GM23338 (cell line): ENCODE measurements at regions not wholly inside any gene's neighbourhood (a gene's known extent, or its start where the extent isn't known, plus 50 kb on each side); places are given as distances from the start of the nearest gene placed in this dataset.

Source experiments
- ATAC-seq: fragments of 200-7000 bp; cut with Tn5 transposase; 3 replicates; pipeline ENCODE4 v1.9.1; 2020
- DNase-seq: peaks from one replicate; pipeline ENCODE4 v3.0.0-alpha.2; 2015; ENCODE audit warnings: low spot score
- H2AFZ ChIP-seq: fragments of 200-600 bp; sonication (generic); 2 replicates; pipeline ENCODE4 v1.8.0; 2016; ENCODE audit warnings: antibody characterized with exemption, mild to moderate bottlenecking, moderate library complexity
- H3F3A ChIP-seq: fragments of 200-600 bp; sonication (generic); replicated peaks from 2 replicates; pipeline ENCODE4 v1.8.0; 2017; ENCODE audit warnings: antibody characterized with exemption, mixed run types, low read depth
- H3K27ac ChIP-seq: fragments of 200-600 bp; sonication (generic); 2 replicates; pipeline ENCODE4 v1.6.1; 2016; ENCODE audit warnings: low read depth
- H3K27me3 ChIP-seq: fragments of 200-600 bp; sonication (generic); 2 replicates; pipeline ENCODE4 v1.8.0; 2016; ENCODE audit warnings: mild to moderate bottlenecking, mixed run types, moderate library complexity; ENCODE audit not compliant: insufficient read depth
- H3K36me3 ChIP-seq: fragments of 200-600 bp; sonication (generic); 2 replicates; pipeline ENCODE4 v1.8.0; 2016; ENCODE audit warnings: mild to moderate bottlenecking; ENCODE audit not compliant: insufficient read depth
- H3K4me1 ChIP-seq: fragments of 200-600 bp; sonication (generic); 2 replicates; pipeline ENCODE4 v1.8.0; 2016; ENCODE audit warnings: mild to moderate bottlenecking, moderate library complexity; ENCODE audit not compliant: insufficient read depth
- H3K4me2 ChIP-seq: fragments of 200-600 bp; sonication (generic); 2 replicates; pipeline ENCODE4 v1.7.1; 2017; ENCODE audit warnings: mixed run types
- H3K4me3 ChIP-seq: fragments of 200-600 bp; sonication (generic); 2 replicates; pipeline ENCODE4 v1.6.1; 2016; ENCODE audit warnings: mixed run types
- H3K79me2 ChIP-seq: fragments of 200-600 bp; sonication (generic); replicated peaks from 2 replicates; pipeline ENCODE4 v1.8.0; 2017; ENCODE audit warnings: mild to moderate bottlenecking; ENCODE audit not compliant: insufficient read depth
- H3K9me2 ChIP-seq: fragments of 200-600 bp; sonication (generic); 2 replicates; pipeline ENCODE4 v1.8.0; 2017; ENCODE audit not compliant: insufficient read depth
- H4K20me1 ChIP-seq: fragments of 200-600 bp; sonication (generic); replicated peaks from 2 replicates; pipeline ENCODE4 v1.8.0; 2017; ENCODE audit warnings: mild to moderate bottlenecking; ENCODE audit not compliant: insufficient read depth
- H3K27ac Mint-ChIP-seq: 2 replicates; pipeline ENCODE4 v1.8.0; 2020; ENCODE audit warnings: inconsistent platforms, mild to moderate bottlenecking, moderate library complexity, mixed read lengths
- H3K27me3 Mint-ChIP-seq: 3 replicates; pipeline ENCODE4 v1.8.0; 2022; ENCODE audit warnings: low read depth, mild to moderate bottlenecking, moderate library complexity, mixed read lengths, inconsistent platforms; ENCODE audit not compliant: insufficient read depth, poor library complexity
- H3K36me3 Mint-ChIP-seq: 3 replicates; pipeline ENCODE4 v1.8.0; 2021; ENCODE audit warnings: low read depth, mild to moderate bottlenecking, inconsistent platforms, moderate library complexity, mixed read lengths
- H3K4me1 Mint-ChIP-seq: 3 replicates; pipeline ENCODE4 v1.8.0; 2020; ENCODE audit warnings: mild to moderate bottlenecking, inconsistent platforms, mixed read lengths
- H3K4me3 Mint-ChIP-seq: 3 replicates; pipeline ENCODE4 v1.8.0; 2021; ENCODE audit warnings: moderate library complexity, mild to moderate bottlenecking, inconsistent platforms, mixed read lengths
- H3K9me3 Mint-ChIP-seq: 3 replicates; pipeline ENCODE4 v1.8.0; 2020; ENCODE audit warnings: moderate library complexity, mild to moderate bottlenecking, inconsistent platforms, mixed read lengths
- CREB1 ChIP-seq: fragments of 250-450 bp; sonication (Bioruptor Pico); IDR thresholded peaks from 2 replicates; pipeline ENCODE4 v1.5.0; 2020; ENCODE audit warnings: low read depth, mild to moderate bottlenecking, moderate library complexity
- CTCF ChIP-seq, 2 experiments: fragments of 200-600 bp in 1 of 2; sonication (generic) in 1 of 2; conservative IDR thresholded peaks; 2 replicates each; pipeline versions ENCODE4 v1.5.1 to v1.6.1; 2016 to 2017; ENCODE audit warnings: antibody characterized with exemption in 2 of 2, low read depth in 2 of 2, mild to moderate bottlenecking in 2 of 2, moderate library complexity in 1 of 2
- ETS1 ChIP-seq: IDR thresholded peaks from 2 replicates; pipeline ENCODE4 v1.6.1; 2016; ENCODE audit warnings: antibody characterized with exemption
- EZH2 ChIP-seq: fragments of 200-600 bp; sonication (generic); IDR thresholded peaks from one replicate; pipeline ENCODE4 v1.8.0; 2017; ENCODE audit warnings: antibody characterized with exemption, mild to moderate bottlenecking, low read depth; ENCODE audit not compliant: unreplicated experiment
- EZH2phosphoT487 ChIP-seq: fragments of 200-600 bp; sonication (generic); IDR thresholded peaks from one replicate; pipeline ENCODE4 v1.8.1; 2018; ENCODE audit warnings: antibody characterized with exemption; ENCODE audit not compliant: unreplicated experiment
- JUNB ChIP-seq: IDR thresholded peaks from one replicate; pipeline ENCODE4 v1.6.1; 2016; ENCODE audit warnings: antibody characterized with exemption; ENCODE audit not compliant: unreplicated experiment
- NANOG ChIP-seq: IDR thresholded peaks from 2 replicates; pipeline ENCODE4 v1.6.1; 2016; ENCODE audit warnings: antibody characterized with exemption, borderline replicate concordance
- POLR2AphosphoS5 ChIP-seq: IDR thresholded peaks from 2 replicates; pipeline ENCODE4 v1.6.1; 2016; ENCODE audit warnings: antibody characterized with exemption, low read depth
- REST ChIP-seq: IDR thresholded peaks from one replicate; pipeline ENCODE4 v1.6.1; 2018; ENCODE audit warnings: antibody characterized with exemption; ENCODE audit not compliant: unreplicated experiment
- STAT1 ChIP-seq: IDR thresholded peaks from one replicate; pipeline ENCODE4 v1.6.1; 2016; ENCODE audit warnings: antibody characterized with exemption; ENCODE audit not compliant: unreplicated experiment
- ZNF114 ChIP-seq: fragments of 250-450 bp; sonication (Bioruptor Pico); IDR thresholded peaks from 2 replicates; pipeline ENCODE4 v1.5.0; 2020; ENCODE audit warnings: mild to moderate bottlenecking, moderate library complexity
- ZNF331 ChIP-seq: fragments of 250-450 bp; sonication (Bioruptor Pico); IDR thresholded peaks from 2 replicates; pipeline ENCODE4 v1.5.0; 2020; ENCODE audit warnings: low read depth, mild to moderate bottlenecking, moderate library complexity
- ZNF462 ChIP-seq: fragments of 250-450 bp; sonication (Bioruptor Pico); IDR thresholded peaks from 2 replicates; pipeline ENCODE4 v1.5.0; 2020; ENCODE audit warnings: mild to moderate bottlenecking, moderate library complexity

- Histone ChIP-seq H2AFZ (no peak overlapping the region), H3K9me2 (no peaks in the 10 kb centered on the region), H3K4me1 (no peaks in the 10 kb centered on the region), H3K79me2 (no peaks in the 10 kb centered on the region), H3K4me3 (no peak overlapping the region), H4K20me1 (no peaks in the 10 kb centered on the region), H3F3A (no peaks in the 10 kb centered on the region), H3K4me2 (no peak overlapping the region), H3K27ac (no peak overlapping the region), H3K27me3 (no peaks in the 10 kb centered on the region), H3K36me3 (no peaks in the 10 kb centered on the region)
- Mint-ChIP-seq H3K27ac (no peak overlapping the region), H3K27me3 (peaks cover under 1% of the 10 kb centered on the region), H3K4me3 (no peak overlapping the region), H3K36me3 (no peaks in the 10 kb centered on the region), H3K9me3 (peaks cover 5% of the 10 kb centered on the region; the same call in 2 of the 3 replicates), H3K4me1 (peaks cover 4% of the 10 kb centered on the region; the same call in 2 of the 3 replicates)
- no peak for TF ChIP-seq POLR2AphosphoS5
- no peak for TF ChIP-seq CREB1 (CRISPR knock-in tag)
- no peak for TF ChIP-seq STAT1
- no peak for TF ChIP-seq ZNF331 (CRISPR knock-in tag)
- TF ChIP-seq ETS1: no peak
- no peak for TF ChIP-seq JUNB
- no peak for TF ChIP-seq ZNF462
- TF ChIP-seq ZNF114 (CRISPR knock-in tag): no peak
- no peak for TF ChIP-seq EZH2phosphoT487
- TF ChIP-seq CTCF (conservative IDR thresholded peaks at IDR 0.05; ENCODE audit: low read depth in 2 of 2): no peak
- no peak for TF ChIP-seq REST
- no peak for TF ChIP-seq EZH2
- no peak for TF ChIP-seq NANOG
- no peak for ATAC-seq
- DNase-seq: no peak
These were observed 517.2 kb downstream of the MN1 start for GRCh38 chr22:27284324-27284723.
